Peyer's patch (tissue), 4 donors: ENCODE measurements at regions not wholly inside any gene's neighbourhood (a gene's known extent, or its start where the extent isn't known, plus 50 kb on each side); places are given as distances from the start of the nearest gene placed in this dataset.

Source experiments
- DNase-seq, 3 donors: peaks; one replicate each; pipeline ENCODE4 v3.0.0-alpha.2; 2017 to 2019
- H3K27ac ChIP-seq, 4 donors: fragments of 200-600 bp; sonication (generic); one replicate each; pipeline ENCODE4 v1.5.1; 2016 to 2019
- H3K27me3 ChIP-seq, 2 donors: fragments of 200-600 bp; sonication (generic); one replicate each; pipeline ENCODE4 v1.5.1; 2019
- H3K36me3 ChIP-seq, 3 donors: fragments of 200-600 bp; sonication (generic); one replicate each; pipeline ENCODE4 v1.5.1; 2016 to 2019
- H3K4me1 ChIP-seq, 4 donors: fragments of 200-600 bp; sonication (generic); one replicate each; pipeline ENCODE4 v1.5.1; 2016 to 2019
- H3K4me3 ChIP-seq, 4 donors: fragments of 200-600 bp; sonication (generic); 1 replicate in 3 of 4; 2 replicates in 1 of 4; pipeline ENCODE4 v1.5.1; 2016 to 2019; ENCODE audit warnings: mild to moderate bottlenecking in 1 of 4
- H3K9me3 ChIP-seq, 4 donors: fragments of 200-600 bp; sonication (generic); one replicate each; pipeline ENCODE4 v1.5.1; 2016 to 2019; ENCODE audit warnings: mild to moderate bottlenecking in 1 of 4
- POLR2A ChIP-seq, 2 donors: fragments of 450-650 bp; IDR thresholded peaks; one replicate each; pipeline ENCODE4 v1.5.1; 2017; ENCODE audit warnings: antibody characterized with exemption in 2 of 2, mild to moderate bottlenecking in 2 of 2, moderate library complexity in 2 of 2
- TF ChIP-seq, protein P1 (sequence below), 6 experiments: fragments of 450-650 bp in 4 of 6; fragments of 200-600 bp in 2 of 6; sonication (generic) in 1 of 6; IDR thresholded peaks; one replicate each; pipeline ENCODE4 v1.5.1; 2017 to 2019; ENCODE audit warnings: antibody characterized with exemption in 6 of 6, mild to moderate bottlenecking in 3 of 6, moderate library complexity in 1 of 6

DNA sequence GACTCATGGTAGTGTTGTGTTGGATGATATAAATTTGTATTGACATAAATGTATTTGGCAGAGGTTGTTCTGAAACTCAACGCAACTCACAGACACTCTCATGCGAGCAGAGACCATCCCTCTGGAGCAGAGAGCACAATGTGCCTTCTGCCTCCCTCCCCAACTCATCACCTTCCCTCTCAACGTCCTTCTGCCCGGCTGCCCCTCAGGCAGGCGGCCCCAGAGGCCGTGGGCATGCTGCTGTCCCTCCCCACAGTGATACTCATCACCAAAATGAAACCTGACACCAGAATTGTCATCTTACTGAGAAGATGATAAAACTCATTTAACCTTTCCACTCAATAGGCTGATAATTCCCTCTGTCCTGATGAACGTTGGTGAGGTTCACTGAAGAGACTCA lies 260.6 kb downstream of the ETS1 start:
- no peaks in the 10 kb centered on the region for H3K36me3 ChIP-seq
- TF ChIP-seq POLR2A (IDR thresholded peaks at IDR 0.05): no peak
- TF ChIP-seq, protein P1, sequence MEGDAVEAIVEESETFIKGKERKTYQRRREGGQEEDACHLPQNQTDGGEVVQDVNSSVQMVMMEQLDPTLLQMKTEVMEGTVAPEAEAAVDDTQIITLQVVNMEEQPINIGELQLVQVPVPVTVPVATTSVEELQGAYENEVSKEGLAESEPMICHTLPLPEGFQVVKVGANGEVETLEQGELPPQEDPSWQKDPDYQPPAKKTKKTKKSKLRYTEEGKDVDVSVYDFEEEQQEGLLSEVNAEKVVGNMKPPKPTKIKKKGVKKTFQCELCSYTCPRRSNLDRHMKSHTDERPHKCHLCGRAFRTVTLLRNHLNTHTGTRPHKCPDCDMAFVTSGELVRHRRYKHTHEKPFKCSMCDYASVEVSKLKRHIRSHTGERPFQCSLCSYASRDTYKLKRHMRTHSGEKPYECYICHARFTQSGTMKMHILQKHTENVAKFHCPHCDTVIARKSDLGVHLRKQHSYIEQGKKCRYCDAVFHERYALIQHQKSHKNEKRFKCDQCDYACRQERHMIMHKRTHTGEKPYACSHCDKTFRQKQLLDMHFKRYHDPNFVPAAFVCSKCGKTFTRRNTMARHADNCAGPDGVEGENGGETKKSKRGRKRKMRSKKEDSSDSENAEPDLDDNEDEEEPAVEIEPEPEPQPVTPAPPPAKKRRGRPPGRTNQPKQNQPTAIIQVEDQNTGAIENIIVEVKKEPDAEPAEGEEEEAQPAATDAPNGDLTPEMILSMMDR (IDR thresholded peaks at IDR 0.05): no peak

DNA sequence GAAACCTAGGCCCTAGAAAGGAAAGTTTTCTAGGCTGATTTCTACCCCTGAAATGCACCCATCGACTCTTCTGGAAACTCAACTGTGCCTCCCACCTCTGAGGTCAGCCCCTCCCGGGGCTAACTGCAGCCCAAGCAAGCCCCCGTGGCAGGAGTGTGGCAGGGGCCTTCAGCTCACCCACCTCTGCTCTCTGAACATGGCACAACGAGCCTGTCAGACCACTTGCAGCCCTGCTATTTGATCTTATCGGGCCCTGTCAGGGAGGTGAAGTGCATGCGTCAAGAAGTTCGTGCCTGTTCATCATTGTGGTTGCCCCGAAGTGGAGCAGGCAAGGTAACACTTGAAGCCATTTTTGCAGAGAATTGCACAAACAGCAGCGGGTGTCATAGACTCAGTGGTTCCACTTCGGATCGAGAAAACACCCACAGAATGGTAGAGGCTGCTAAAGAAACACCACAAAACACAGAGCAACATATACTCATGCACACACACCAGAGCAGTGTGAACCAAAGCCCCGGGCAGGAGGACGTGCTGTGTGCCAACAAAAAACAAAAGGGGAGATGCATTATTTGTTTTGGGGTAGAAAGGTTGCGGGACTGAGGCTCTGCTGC lies 262.7 kb downstream of the ETS1 start:
- peak overlapping the region; percentile 51 to 74 (median 64) for H3K27ac ChIP-seq
- peak in 2 of 3 donors; percentile 58 to 86 for DNase-seq
- H3K9me3 ChIP-seq: no peaks in the 10 kb centered on the region
- H3K36me3 ChIP-seq: no peaks in the 10 kb centered on the region
- peak; percentile 15 to 54 for TF ChIP-seq POLR2A (IDR thresholded peaks at IDR 0.05)
- TF ChIP-seq, protein P1 (IDR thresholded peaks at IDR 0.05): no peak
- peaks cover 0 to 4% (median 0%) of the 10 kb centered on the region in 4 donors for H3K4me1 ChIP-seq
- H3K4me3 ChIP-seq: no peak overlapping the region
- H3K27me3 ChIP-seq: no peaks in the 10 kb centered on the region

More for the DNA sequence above, 260.6 kb downstream of the ETS1 start:
- Histone ChIP-seq H3K4me1 (peaks cover 0 to 4% (median 0%) of the 10 kb centered on the region in 4 donors), H3K27me3 (no peaks in the 10 kb centered on the region), H3K4me3 (no peak overlapping the region), H3K9me3 (no peaks in the 10 kb centered on the region), H3K27ac (peak overlapping the region in 1 of 4 donors; percentile 38)
- DNase-seq: no peak

DNA sequence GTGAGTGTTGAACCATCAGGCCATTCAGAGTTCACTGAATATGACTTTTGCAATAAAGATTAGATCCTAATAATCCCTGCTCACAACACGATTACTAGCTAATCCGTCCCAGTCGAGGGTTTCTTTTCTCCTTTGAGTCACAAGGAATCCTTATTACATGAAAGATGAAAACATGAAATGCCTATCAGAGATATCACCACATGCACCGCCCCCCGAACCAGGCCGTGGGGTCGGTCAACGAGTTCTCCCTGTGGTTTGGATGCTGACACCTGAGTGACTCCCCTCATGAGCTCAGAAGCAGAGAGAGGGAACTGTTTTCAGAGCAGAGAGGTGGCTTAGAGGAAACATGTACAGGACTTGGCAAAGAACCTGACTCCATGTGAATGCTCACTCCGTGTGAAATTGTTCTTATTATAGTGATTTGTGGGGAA lies 263.3 kb downstream of the ETS1 start:
- TF ChIP-seq POLR2A (IDR thresholded peaks at IDR 0.05): no peak
- TF ChIP-seq, protein P1 (IDR thresholded peaks at IDR 0.05): no peak
- H3K4me1 ChIP-seq: peaks cover 0 to 4% (median 0%) of the 10 kb centered on the region in 4 donors
- DNase-seq: no peak
- H3K27ac ChIP-seq: peak overlapping the region; percentile 51 to 74 (median 62)
- H3K4me3 ChIP-seq: no peak overlapping the region
- H3K27me3 ChIP-seq: no peaks in the 10 kb centered on the region
- H3K9me3 ChIP-seq: no peaks in the 10 kb centered on the region
- H3K36me3 ChIP-seq: no peaks in the 10 kb centered on the region

DNA sequence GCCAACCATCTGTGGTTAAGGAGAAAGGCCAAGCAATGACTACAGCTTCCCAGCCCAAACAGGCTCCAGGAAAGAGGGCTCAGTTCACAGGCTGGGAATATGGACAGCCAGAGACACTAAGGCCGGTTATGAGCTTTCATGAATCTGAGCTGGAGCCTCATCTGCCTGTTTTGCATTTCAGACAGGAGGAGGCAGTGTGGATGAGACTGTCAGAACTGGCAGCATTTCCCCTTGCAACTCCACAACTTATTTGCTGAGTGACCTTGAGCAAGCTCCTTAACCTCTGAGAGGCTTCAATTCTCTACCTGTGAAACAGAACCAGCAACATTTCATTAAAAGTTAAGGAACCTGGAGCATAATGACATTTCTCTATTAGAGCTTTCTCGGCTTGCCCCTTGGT lies 264.0 kb downstream of the ETS1 start:
- no peak for DNase-seq
- H3K27ac ChIP-seq: peak overlapping the region; percentile 51 to 74 (median 62)
- H3K9me3 ChIP-seq: no peaks in the 10 kb centered on the region
- no peaks in the 10 kb centered on the region for H3K36me3 ChIP-seq
- TF ChIP-seq, protein P1 (IDR thresholded peaks at IDR 0.05): peak in 5 of 6 experiments; percentile 2 to 54 (median 43)
- no peak for TF ChIP-seq POLR2A (IDR thresholded peaks at IDR 0.05)
- peaks cover 0 to 4% (median 0%) of the 10 kb centered on the region in 4 donors for H3K4me1 ChIP-seq
- H3K4me3 ChIP-seq: no peak overlapping the region
- no peaks in the 10 kb centered on the region for H3K27me3 ChIP-seq

DNA sequence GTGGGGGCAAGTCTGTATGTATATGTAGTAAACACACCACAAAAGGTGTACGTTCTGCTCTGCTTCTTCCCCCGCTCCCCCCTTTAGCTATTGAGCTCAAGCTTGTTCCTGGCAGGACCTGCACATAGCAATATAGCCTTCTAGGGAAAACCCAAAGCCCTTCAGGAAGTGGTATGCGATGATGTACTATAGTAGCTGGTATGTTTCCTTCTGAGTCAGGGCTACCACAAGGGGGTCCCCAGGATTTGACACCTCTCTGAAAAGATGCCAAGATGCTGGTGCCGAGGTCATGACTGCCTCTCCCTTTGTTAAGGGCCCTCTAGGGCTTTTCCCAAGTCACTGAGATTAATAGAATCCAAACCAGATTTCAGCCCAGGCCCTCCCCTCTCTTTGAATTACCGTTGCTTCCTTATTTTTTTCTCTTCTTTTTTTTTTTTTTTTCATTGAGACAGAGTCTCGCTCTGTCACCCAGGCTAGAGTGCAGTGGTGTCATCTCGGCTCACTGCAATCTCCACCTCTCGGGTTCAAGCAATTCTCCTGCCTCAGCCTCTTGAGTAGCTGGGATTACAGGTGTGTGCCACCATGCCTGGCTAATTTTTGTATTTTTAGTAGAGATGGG lies 268.4 kb downstream of the ETS1 start:
- H3K9me3 ChIP-seq: peaks cover 0 to 9% (median 0%) of the 10 kb centered on the region in 4 donors
- H3K27ac ChIP-seq: peak overlapping the region in 2 of 4 donors; percentile 12 to 17
- H3K27me3 ChIP-seq: no peaks in the 10 kb centered on the region
- no peak overlapping the region for H3K4me3 ChIP-seq
- TF ChIP-seq, protein P1 (IDR thresholded peaks at IDR 0.05): peak in 2 of 6 experiments; percentile 3
- no peak for TF ChIP-seq POLR2A (IDR thresholded peaks at IDR 0.05)
- peak in 1 of 3 donors; percentile 73 for DNase-seq
- H3K4me1 ChIP-seq: peaks cover 0 to 4% (median 0%) of the 10 kb centered on the region in 4 donors
- H3K36me3 ChIP-seq: no peaks in the 10 kb centered on the region
